ENCODE measurements at regions not wholly inside any gene's neighbourhood (a gene's known extent, or its start where the extent isn't known, plus 50 kb on each side); places are given as distances from the start of the nearest gene placed in this dataset.
"Not testable (repeated sequence)": the region's sequence is repeated elsewhere in the genome, so short reads cannot be mapped to it uniquely, and the experiment has no call there.

DNA sequence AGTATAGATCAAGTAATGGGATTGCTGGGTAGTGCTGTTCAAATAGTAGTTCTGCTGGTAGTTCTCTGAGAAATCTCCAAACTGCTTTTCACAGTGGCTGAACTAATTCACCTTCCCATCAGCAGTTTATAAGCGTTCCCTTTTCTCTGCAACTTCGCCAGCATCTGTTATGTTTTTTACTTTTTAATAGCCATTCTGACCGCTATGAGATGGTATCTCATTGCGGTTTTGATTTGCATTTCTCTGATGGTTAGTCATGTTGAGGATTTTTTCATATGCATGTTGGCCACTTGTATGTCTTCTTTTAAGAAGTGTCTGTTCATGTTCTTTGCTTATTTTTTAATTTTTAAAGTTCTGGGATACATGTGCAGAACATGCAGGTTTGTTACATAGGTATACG lies 279.2 kb upstream of the NREP start:
- Mint-ChIP-seq H3K27ac (ENCODE audit: unreplicated experiment) (no peak overlapping the region), H3K4me3 (ENCODE audit: unreplicated experiment) (no peak overlapping the region), H3K36me3 (ENCODE audit: low read depth, unreplicated experiment) (no peaks in the 10 kb centered on the region), H3K4me1 (ENCODE audit: low read depth, unreplicated experiment) (no peaks in the 10 kb centered on the region), H3K27me3 (ENCODE audit: low read depth, unreplicated experiment) (no peaks in the 10 kb centered on the region), H3K9me3 (ENCODE audit: unreplicated experiment) (peaks cover 3% of the 10 kb centered on the region)
- Histone ChIP-seq H3K4me3 (ENCODE audit: insufficient read depth, low read depth, low read length) (no peak overlapping the region), H3K9me3 (ENCODE audit: insufficient read depth, low read depth, low read length) (no peaks in the 10 kb centered on the region), H4K20me1 (ENCODE audit: insufficient read depth, low read length) (no peaks in the 10 kb centered on the region), H3K79me2 (ENCODE audit: insufficient read depth, low read length) (no peaks in the 10 kb centered on the region), H2AFZ (ENCODE audit: low read depth, low read length) (no peak overlapping the region), H3K9ac (ENCODE audit: low read length) (no peak overlapping the region), H3K27me3 (ENCODE audit: insufficient read depth, low read length) (no peaks in the 10 kb centered on the region), H3K4me2 (ENCODE audit: low read length) (no peak overlapping the region), H3K27ac (ENCODE audit: low read depth, low read length) (no peak overlapping the region), H3K36me3 (ENCODE audit: insufficient read depth, low read length) (no peaks in the 10 kb centered on the region), H3K4me1 (ENCODE audit: insufficient read depth, low read length) (no peaks in the 10 kb centered on the region)
- no peak for TF ChIP-seq EZH2 (IDR thresholded peaks at IDR 0.05; ENCODE audit: insufficient read depth, low read length)
- FAIRE-seq = no peak
- DNase-seq (ENCODE audit: low read depth) = peak; percentile 60

DNA sequence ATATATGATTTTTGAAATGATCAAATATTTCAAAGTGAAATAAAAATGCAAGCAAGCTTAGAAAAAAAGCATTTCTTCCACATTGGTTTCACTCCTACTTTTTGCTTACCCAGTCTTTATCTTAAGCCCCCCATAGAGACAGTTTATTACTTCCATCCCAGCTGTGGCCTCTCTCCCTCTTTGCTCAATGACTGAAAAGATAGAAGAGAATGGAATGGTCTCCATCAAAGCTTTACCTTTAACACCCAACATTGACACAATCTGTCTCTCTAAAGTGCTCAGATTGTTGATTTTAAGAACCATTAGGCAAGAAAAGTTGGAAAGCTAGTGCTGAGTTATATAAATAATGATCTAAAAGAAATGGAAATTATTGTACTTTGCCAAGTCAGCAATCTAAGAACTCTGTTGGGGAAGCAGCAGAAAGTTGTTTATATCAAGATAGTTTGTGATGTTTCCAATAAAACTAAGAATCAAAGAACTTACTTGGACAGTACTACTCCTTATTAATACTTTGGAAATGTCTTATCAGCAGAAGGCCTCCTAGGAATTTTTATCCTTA lies 277.5 kb upstream of the NREP start:
- no peak overlapping the region for H2AFZ ChIP-seq (ENCODE audit: low read depth, low read length)
- peaks cover 3% of the 10 kb centered on the region for H3K9me3 Mint-ChIP-seq (ENCODE audit: unreplicated experiment)
- no peak overlapping the region for H3K27ac ChIP-seq (ENCODE audit: low read depth, low read length)
- H3K9me3 ChIP-seq (ENCODE audit: insufficient read depth, low read depth, low read length) = no peaks in the 10 kb centered on the region
- H3K36me3 Mint-ChIP-seq (ENCODE audit: low read depth, unreplicated experiment) = no peaks in the 10 kb centered on the region
- H3K27me3 ChIP-seq (ENCODE audit: insufficient read depth, low read length) = no peaks in the 10 kb centered on the region
- H3K27ac Mint-ChIP-seq (ENCODE audit: unreplicated experiment) = no peak overlapping the region
- H3K27me3 Mint-ChIP-seq (ENCODE audit: low read depth, unreplicated experiment) = no peaks in the 10 kb centered on the region
- H3K4me2 ChIP-seq (ENCODE audit: low read length) = no peak overlapping the region
- no peak overlapping the region for H3K9ac ChIP-seq (ENCODE audit: low read length)
- no peak for TF ChIP-seq EZH2 (IDR thresholded peaks at IDR 0.05; ENCODE audit: insufficient read depth, low read length)
- no peaks in the 10 kb centered on the region for H3K36me3 ChIP-seq (ENCODE audit: insufficient read depth, low read length)
- no peaks in the 10 kb centered on the region for H4K20me1 ChIP-seq (ENCODE audit: insufficient read depth, low read length)
- no peak overlapping the region for H3K4me3 Mint-ChIP-seq (ENCODE audit: unreplicated experiment)
- no peaks in the 10 kb centered on the region for H3K4me1 Mint-ChIP-seq (ENCODE audit: low read depth, unreplicated experiment)
- H3K4me3 ChIP-seq (ENCODE audit: insufficient read depth, low read depth, low read length) = no peak overlapping the region
- no peaks in the 10 kb centered on the region for H3K4me1 ChIP-seq (ENCODE audit: insufficient read depth, low read length)
- FAIRE-seq (no peak), DNase-seq (ENCODE audit: low read depth) (no peak)
- no peaks in the 10 kb centered on the region for H3K79me2 ChIP-seq (ENCODE audit: insufficient read depth, low read length)

DNA sequence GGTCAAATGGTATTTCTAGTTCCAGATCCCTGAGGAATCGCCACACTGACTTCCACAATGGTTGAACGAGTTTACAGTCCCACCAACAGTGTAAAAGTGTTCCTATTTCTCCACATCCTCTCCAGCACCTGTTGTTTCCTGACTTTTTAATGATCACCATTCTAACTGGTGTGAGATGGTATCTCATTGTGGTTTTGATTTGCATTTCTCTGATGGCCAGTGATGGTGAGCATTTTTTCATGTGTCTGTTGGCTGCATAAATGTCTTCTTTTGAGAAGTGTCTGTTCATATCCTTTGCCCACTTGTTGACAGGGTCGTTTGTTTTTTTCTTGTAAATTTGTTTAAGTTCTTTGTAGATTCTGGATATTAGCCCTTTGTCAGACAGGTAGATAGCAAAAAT lies 269.9 kb upstream of the NREP start:
- H3K4me1 ChIP-seq (ENCODE audit: insufficient read depth, low read length); H3K27me3 Mint-ChIP-seq (ENCODE audit: low read depth, unreplicated experiment); H3K9me3 ChIP-seq (ENCODE audit: insufficient read depth, low read depth, low read length); H3K27me3 ChIP-seq (ENCODE audit: insufficient read depth, low read length); H3K4me1 Mint-ChIP-seq (ENCODE audit: low read depth, unreplicated experiment); H3K27ac Mint-ChIP-seq (ENCODE audit: unreplicated experiment); H3K4me3 ChIP-seq (ENCODE audit: insufficient read depth, low read depth, low read length); H3K4me2 ChIP-seq (ENCODE audit: low read length); H3K36me3 Mint-ChIP-seq (ENCODE audit: low read depth, unreplicated experiment); DNase-seq (ENCODE audit: low read depth); H3K27ac ChIP-seq (ENCODE audit: low read depth, low read length); H3K79me2 ChIP-seq (ENCODE audit: insufficient read depth, low read length); H3K4me3 Mint-ChIP-seq (ENCODE audit: unreplicated experiment); H3K9ac ChIP-seq (ENCODE audit: low read length); H3K9me3 Mint-ChIP-seq (ENCODE audit: unreplicated experiment); H3K36me3 ChIP-seq (ENCODE audit: insufficient read depth, low read length); FAIRE-seq; H2AFZ ChIP-seq (ENCODE audit: low read depth, low read length); H4K20me1 ChIP-seq (ENCODE audit: insufficient read depth, low read length): not testable (repeated sequence)

DNA sequence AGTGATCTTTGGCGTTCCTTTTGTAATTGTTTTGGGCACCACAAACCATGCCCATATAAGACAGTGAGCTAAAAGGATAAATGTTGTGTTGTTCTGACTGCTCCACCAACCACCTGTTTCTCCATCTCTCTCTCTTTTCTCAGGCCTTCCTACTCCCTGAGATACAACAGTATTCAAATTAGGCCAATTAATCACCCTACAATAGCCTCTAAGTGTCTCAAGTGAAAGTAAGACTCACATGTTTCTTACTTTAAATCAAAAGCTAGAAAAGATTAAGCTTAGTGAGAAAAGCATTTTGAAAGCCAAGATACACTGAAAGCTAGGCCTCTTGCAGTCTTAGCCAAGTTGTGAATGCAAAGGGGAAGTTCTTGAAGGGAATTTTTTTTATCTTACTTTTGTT lies 268.8 kb upstream of the NREP start:
- Histone ChIP-seq H3K9ac (ENCODE audit: low read length) (no peak overlapping the region), H3K79me2 (ENCODE audit: insufficient read depth, low read length) (no peaks in the 10 kb centered on the region), H3K4me3 (ENCODE audit: insufficient read depth, low read depth, low read length) (no peak overlapping the region), H3K9me3 (ENCODE audit: insufficient read depth, low read depth, low read length) (no peaks in the 10 kb centered on the region), H4K20me1 (ENCODE audit: insufficient read depth, low read length) (no peaks in the 10 kb centered on the region), H3K27ac (ENCODE audit: low read depth, low read length) (no peak overlapping the region), H3K4me2 (ENCODE audit: low read length) (no peak overlapping the region), H3K27me3 (ENCODE audit: insufficient read depth, low read length) (no peaks in the 10 kb centered on the region), H3K4me1 (ENCODE audit: insufficient read depth, low read length) (no peaks in the 10 kb centered on the region), H3K36me3 (ENCODE audit: insufficient read depth, low read length) (no peaks in the 10 kb centered on the region), H2AFZ (ENCODE audit: low read depth, low read length) (no peak overlapping the region)
- peaks cover 2% of the 10 kb centered on the region for H3K9me3 Mint-ChIP-seq (ENCODE audit: unreplicated experiment)
- no peak overlapping the region for H3K4me3 Mint-ChIP-seq (ENCODE audit: unreplicated experiment)
- H3K36me3 Mint-ChIP-seq (ENCODE audit: low read depth, unreplicated experiment) = no peaks in the 10 kb centered on the region
- TF ChIP-seq, protein P1, sequence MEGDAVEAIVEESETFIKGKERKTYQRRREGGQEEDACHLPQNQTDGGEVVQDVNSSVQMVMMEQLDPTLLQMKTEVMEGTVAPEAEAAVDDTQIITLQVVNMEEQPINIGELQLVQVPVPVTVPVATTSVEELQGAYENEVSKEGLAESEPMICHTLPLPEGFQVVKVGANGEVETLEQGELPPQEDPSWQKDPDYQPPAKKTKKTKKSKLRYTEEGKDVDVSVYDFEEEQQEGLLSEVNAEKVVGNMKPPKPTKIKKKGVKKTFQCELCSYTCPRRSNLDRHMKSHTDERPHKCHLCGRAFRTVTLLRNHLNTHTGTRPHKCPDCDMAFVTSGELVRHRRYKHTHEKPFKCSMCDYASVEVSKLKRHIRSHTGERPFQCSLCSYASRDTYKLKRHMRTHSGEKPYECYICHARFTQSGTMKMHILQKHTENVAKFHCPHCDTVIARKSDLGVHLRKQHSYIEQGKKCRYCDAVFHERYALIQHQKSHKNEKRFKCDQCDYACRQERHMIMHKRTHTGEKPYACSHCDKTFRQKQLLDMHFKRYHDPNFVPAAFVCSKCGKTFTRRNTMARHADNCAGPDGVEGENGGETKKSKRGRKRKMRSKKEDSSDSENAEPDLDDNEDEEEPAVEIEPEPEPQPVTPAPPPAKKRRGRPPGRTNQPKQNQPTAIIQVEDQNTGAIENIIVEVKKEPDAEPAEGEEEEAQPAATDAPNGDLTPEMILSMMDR (IDR thresholded peaks at IDR 0.05; ENCODE audit: insufficient read depth, low read depth, low read length) = no peak
- no peak for TF ChIP-seq EZH2 (IDR thresholded peaks at IDR 0.05; ENCODE audit: insufficient read depth, low read length)
- DNase-seq (ENCODE audit: low read depth) = no peak
- no peak overlapping the region for H3K27ac Mint-ChIP-seq (ENCODE audit: unreplicated experiment)
- H3K4me1 Mint-ChIP-seq (ENCODE audit: low read depth, unreplicated experiment) = no peaks in the 10 kb centered on the region
- no peaks in the 10 kb centered on the region for H3K27me3 Mint-ChIP-seq (ENCODE audit: low read depth, unreplicated experiment)
- no peak for FAIRE-seq

All from astrocyte (in vitro differentiated cells and primary cell).